Mesothelial cell of epicardium (in vitro differentiated cells): ENCODE measurements at regions not wholly inside any gene's neighbourhood (a gene's known extent, or its start where the extent isn't known, plus 50 kb on each side); places are given as distances from the start of the nearest gene placed in this dataset.

Source experiments
- DNase-seq, 2 experiments: peaks; one replicate each; pipeline ENCODE4 v3.0.0; 2021; ENCODE audit warnings: low spot score in 2 of 2; ENCODE audit not compliant: unreplicated experiment in 2 of 2
- H3K27ac Mint-ChIP-seq: 2 replicates; pipeline ENCODE4 v1.8.0; 2021; ENCODE audit warnings: mixed read lengths
- H3K27me3 Mint-ChIP-seq: 2 replicates; pipeline ENCODE4 v1.8.0; 2021; ENCODE audit warnings: low read depth, mixed read lengths
- H3K36me3 Mint-ChIP-seq: 2 replicates; pipeline ENCODE4 v1.8.0; 2021; ENCODE audit warnings: mixed read lengths
- H3K4me1 Mint-ChIP-seq: 2 replicates; pipeline ENCODE4 v1.8.0; 2021; ENCODE audit warnings: mixed read lengths
- H3K4me3 Mint-ChIP-seq: 2 replicates; pipeline ENCODE4 v1.8.0; 2021; ENCODE audit warnings: mild to moderate bottlenecking, moderate library complexity, mixed read lengths
- H3K9me3 Mint-ChIP-seq: 2 replicates; pipeline ENCODE4 v1.8.0; 2021; ENCODE audit warnings: mixed read lengths
- TF ChIP-seq, protein P1 (sequence below): fragments of 200-600 bp; sonication (generic); IDR thresholded peaks from one replicate; pipeline ENCODE4 v1.5.0; 2021; ENCODE audit warnings: antibody characterized with exemption; ENCODE audit not compliant: unreplicated experiment

DNA sequence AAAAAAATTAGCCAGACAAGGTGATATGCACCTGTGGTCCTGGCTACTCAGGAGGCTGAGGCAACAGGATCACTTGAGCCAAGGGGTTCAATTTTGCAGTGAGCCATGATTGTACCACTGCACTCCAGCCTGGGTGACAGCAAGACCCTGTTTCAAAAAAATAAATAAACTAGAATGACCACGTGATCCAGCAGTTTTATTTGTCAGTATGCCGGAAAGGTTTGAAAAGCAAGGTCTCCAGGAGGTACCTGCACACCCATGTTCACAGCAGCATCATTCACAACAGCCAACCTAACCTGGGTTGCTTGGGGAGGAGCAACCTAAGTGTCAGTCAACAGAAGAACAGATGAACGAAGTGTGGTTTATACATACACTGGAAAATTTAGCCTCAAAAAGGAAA, 78.7 kb upstream of the SEPTIN5 start:
- no peak for DNase-seq
- H3K4me3 Mint-ChIP-seq: no peak overlapping the region
- no peaks in the 10 kb centered on the region for H3K9me3 Mint-ChIP-seq
- no peak overlapping the region for H3K27ac Mint-ChIP-seq
- H3K4me1 Mint-ChIP-seq: no peaks in the 10 kb centered on the region
- peaks cover 14% of the 10 kb centered on the region for H3K27me3 Mint-ChIP-seq
- TF ChIP-seq, protein P1, sequence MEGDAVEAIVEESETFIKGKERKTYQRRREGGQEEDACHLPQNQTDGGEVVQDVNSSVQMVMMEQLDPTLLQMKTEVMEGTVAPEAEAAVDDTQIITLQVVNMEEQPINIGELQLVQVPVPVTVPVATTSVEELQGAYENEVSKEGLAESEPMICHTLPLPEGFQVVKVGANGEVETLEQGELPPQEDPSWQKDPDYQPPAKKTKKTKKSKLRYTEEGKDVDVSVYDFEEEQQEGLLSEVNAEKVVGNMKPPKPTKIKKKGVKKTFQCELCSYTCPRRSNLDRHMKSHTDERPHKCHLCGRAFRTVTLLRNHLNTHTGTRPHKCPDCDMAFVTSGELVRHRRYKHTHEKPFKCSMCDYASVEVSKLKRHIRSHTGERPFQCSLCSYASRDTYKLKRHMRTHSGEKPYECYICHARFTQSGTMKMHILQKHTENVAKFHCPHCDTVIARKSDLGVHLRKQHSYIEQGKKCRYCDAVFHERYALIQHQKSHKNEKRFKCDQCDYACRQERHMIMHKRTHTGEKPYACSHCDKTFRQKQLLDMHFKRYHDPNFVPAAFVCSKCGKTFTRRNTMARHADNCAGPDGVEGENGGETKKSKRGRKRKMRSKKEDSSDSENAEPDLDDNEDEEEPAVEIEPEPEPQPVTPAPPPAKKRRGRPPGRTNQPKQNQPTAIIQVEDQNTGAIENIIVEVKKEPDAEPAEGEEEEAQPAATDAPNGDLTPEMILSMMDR: no peak
- no peaks in the 10 kb centered on the region for H3K36me3 Mint-ChIP-seq

DNA sequence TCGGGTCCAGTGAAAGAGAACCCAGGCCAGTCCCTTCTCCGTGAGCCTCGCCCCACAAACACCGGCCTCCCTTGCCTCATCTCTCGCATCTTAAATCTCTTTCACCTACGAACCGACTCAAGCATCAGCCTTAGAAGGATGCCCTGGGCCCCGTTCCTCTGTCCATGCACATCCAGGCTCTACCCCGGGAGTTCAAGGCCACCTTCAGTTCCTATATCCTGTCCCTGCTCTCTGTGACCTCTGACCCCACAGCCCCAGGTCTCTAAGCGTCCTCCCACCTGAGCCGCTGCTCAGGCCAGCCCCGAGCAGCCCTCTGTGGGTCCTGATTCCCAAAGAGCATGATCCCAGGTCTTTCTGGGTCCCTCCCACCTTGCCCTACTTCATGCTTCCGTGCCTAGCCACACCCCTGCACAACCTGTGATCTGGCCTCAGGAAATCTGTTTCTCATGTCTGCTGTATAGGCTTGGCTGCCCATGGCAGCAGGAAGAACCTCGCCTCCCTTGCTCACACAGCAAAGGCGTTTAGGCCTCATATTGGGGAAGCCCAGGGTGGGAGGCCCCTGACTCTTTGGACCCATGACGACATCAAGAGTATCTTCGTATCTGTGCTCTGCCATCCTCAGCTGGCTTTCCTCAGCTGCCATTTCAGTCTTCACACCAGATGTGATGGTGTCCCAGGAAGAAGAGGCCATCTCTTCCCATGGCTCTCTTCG, 77.5 kb upstream of the SEPTIN5 start:
- Mint-ChIP-seq H3K4me1 (peaks cover 6% of the 10 kb centered on the region), H3K27me3 (peaks cover 13% of the 10 kb centered on the region), H3K4me3 (no peak overlapping the region), H3K36me3 (no peaks in the 10 kb centered on the region), H3K9me3 (no peaks in the 10 kb centered on the region), H3K27ac (no peak overlapping the region)
- no peak for DNase-seq
- TF ChIP-seq, protein P1: no peak

DNA sequence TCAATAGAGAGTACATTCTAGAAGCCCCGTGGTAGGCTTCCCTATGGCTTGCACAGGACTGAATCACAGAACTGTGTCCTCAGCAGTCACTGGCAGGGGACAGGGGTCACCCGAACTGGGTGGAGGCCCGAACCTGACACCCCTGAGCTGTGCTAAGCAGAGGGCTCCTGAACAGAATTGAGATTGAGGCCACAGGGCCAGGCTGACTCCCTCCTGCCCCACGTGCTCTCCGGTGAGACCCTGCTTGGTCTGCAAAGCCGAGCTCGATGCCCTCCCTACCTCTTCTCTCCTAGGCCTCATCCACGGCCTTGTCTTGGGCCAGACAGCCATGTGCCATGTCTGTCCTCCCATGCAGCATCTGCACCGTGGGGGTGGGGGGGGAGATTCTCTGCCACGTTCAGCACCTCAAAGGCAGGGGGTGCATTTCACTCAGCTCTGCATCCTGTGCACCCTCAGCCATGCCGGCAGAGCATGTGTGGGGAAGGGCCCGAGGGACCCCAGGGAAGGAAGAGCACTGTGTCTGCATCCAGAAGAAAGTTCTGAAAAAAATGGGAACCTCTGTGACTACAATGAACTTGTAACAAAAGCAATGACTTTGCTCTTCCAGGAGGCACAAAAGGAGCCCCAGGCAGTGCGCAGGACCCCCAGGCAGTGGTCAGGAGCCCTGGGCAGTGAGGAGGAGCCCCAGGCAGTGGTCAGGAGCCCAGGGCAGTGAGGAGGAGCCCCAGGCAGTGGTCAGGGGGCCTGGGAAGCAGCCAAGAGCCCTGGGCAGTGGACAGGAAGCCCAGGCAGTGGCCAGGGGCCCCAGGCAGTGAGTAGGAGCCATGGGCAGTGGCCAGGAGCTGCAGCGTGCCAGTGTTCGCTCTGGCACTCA, 76.7 kb upstream of the SEPTIN5 start:
- peak in 1 of 2 experiments; percentile 28 for DNase-seq
- TF ChIP-seq, protein P1: no peak
- H3K9me3 Mint-ChIP-seq: no peaks in the 10 kb centered on the region
- no peaks in the 10 kb centered on the region for H3K36me3 Mint-ChIP-seq
- peaks cover 7% of the 10 kb centered on the region for H3K27me3 Mint-ChIP-seq
- no peak overlapping the region for H3K27ac Mint-ChIP-seq
- no peak overlapping the region for H3K4me3 Mint-ChIP-seq
- peaks cover 6% of the 10 kb centered on the region for H3K4me1 Mint-ChIP-seq

DNA sequence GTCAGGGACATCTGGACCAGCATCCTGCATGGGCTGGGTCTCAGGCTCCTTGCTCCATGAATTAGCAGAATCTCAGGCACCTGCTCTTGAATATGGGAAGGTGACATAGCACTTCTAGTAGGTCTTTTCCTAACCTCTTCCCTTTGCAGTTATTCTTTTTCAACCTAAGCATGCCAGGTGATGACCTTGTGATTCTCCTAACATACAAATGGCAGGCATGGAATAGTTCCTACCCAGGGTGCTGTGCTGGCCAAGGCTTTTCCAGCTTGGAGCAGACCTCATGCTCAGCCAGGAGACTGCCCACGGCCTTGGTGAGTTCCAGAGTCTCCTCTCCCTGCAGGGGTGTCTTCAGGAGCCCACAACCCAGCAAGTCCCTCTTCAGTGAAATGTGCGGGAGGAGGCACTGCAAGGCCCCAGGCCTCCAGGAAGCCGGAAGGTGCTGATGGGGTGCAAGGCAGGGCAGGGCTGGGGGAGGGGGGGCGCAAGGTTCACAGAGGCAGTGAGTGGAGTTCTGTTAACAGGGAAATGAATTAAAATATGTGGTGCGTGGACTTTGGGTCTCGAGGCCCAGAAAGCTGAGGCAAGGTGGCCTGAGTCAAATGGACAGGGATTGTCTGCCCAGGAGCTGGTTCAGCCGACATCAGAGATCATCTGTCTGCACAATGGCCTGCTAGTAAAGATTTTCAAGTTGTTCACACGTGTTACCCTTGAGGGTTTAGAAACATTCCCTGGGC, 75.9 kb upstream of the SEPTIN5 start:
- H3K4me3 Mint-ChIP-seq: no peak overlapping the region
- TF ChIP-seq, protein P1: no peak
- no peak overlapping the region for H3K27ac Mint-ChIP-seq
- no peaks in the 10 kb centered on the region for H3K9me3 Mint-ChIP-seq
- peaks cover 6% of the 10 kb centered on the region for H3K4me1 Mint-ChIP-seq
- H3K27me3 Mint-ChIP-seq: peaks cover 10% of the 10 kb centered on the region
- no peak for DNase-seq
- H3K36me3 Mint-ChIP-seq: no peaks in the 10 kb centered on the region

DNA sequence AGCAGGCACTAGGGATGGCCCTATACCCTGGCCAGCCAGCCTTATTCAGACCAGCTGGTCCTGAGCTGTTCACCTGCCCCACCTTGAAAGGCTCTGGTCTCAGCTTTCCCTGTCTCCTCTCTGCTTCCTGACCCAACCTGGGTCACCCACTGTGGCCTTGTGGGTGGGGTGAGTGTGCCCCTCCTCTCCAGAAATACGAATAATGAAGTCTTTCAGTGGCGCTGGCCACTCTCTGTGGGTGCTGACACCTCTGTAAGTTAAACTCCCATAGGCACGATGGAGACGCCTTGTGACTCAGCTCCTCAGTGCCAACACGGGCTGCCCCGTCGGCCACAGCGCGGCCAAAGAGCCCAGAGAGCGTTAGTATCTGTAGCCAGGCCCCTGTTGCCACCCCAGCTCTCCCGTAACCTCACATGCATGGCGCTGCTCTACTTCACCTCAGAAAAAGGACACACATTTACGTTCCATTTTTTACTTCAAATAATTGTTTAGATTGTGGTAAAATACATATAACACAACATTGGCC, 74.6 kb upstream of the SEPTIN5 start:
- Mint-ChIP-seq H3K4me1 (peaks cover 6% of the 10 kb centered on the region), H3K27ac (no peak overlapping the region), H3K36me3 (no peaks in the 10 kb centered on the region), H3K4me3 (no peak overlapping the region), H3K9me3 (no peaks in the 10 kb centered on the region), H3K27me3 (peaks cover 10% of the 10 kb centered on the region)
- no peak for DNase-seq
- TF ChIP-seq, protein P1: no peak
